Activated naive CD4-positive, alpha-beta T cell treated with anti-CD3 and anti-CD28 coated beads, Interleukin-2, amount 10 ng/mL, durations not matched to agents 7 days and 5 days (primary cell): ENCODE measurements at regions not wholly inside any gene's neighbourhood (a gene's known extent, or its start where the extent isn't known, plus 50 kb on each side); places are given as distances from the start of the nearest gene placed in this dataset.

ENCODE experiments used
- CTCF ChIA-PET: fragments of 350-600 bp; sonication (Branson Sonifier 250); formaldehyde crosslinking; loops from one replicate; lab custom pipeline; 2021; ENCODE audit warnings: antibody characterized with exemption; lab: Charles Lee
- DNase-seq: peaks from one replicate; pipeline ENCODE4 v3.0.0-alpha.2; 2020
- H3K27ac Mint-ChIP-seq: one replicate; pipeline ENCODE4 v1.8.0; 2021; ENCODE audit warnings: mild to moderate bottlenecking, moderate library complexity, mixed read lengths
- H3K27me3 Mint-ChIP-seq: one replicate; pipeline ENCODE4 v1.8.0; 2021; ENCODE audit warnings: mild to moderate bottlenecking, mixed read lengths
- H3K36me3 Mint-ChIP-seq: one replicate; pipeline ENCODE4 v1.8.0; 2021; ENCODE audit warnings: mixed read lengths
- H3K4me1 Mint-ChIP-seq: one replicate; pipeline ENCODE4 v1.8.0; 2021; ENCODE audit warnings: mixed read lengths
- H3K4me3 Mint-ChIP-seq: one replicate; pipeline ENCODE4 v1.8.0; 2021; ENCODE audit warnings: mild to moderate bottlenecking, moderate library complexity, mixed read lengths
- H3K9me3 Mint-ChIP-seq: one replicate; pipeline ENCODE4 v1.8.0; 2021; ENCODE audit warnings: mixed read lengths

DNA sequence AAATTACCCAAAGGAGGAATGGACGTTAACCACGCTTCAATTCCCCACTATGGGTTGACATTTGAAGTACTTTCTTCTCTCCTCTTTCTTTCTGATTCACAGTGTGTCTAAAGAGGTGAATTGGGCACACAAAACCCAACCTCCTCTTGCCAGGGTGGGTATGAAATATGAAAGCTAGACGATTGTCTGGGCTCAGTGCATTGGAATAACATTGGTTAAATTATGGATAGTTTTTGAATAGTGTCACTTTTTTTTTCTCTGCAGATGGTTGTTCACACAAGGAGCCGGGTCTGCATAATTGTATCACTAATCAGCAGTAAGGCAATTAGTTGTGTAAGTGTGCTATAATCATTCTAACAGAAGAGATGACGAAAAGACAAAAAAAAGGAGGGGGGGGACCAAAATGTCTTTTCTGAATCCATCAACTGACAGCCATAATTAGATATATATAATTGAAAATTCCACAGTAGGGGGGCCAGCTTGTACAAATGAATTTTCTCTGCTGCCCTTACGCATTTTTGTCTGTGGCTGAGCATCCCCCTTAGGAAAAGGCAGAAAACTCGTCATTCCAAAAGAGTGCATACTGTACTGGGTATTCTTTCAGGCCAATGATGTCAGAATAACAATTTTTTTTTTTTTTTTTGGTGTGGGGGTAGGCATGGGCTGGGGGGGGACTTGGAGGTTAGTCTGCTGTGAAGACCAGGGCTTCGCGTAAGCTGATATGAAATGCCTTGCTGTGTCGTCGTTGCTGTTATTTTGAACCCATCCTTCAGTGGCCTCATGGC, 307.5 kb upstream of the SALL1 start:
- no peaks in the 10 kb centered on the region for H3K4me1 Mint-ChIP-seq
- H3K9me3 Mint-ChIP-seq = peaks cover 5% of the 10 kb centered on the region
- no peak for DNase-seq
- H3K27ac Mint-ChIP-seq = no peak overlapping the region
- H3K27me3 Mint-ChIP-seq = no peaks in the 10 kb centered on the region
- CTCF ChIA-PET = no interaction called here
- no peak overlapping the region for H3K4me3 Mint-ChIP-seq
- H3K36me3 Mint-ChIP-seq = no peaks in the 10 kb centered on the region

- Mint-ChIP-seq H3K4me1 (no peaks in the 10 kb centered on the region), H3K9me3 (peaks cover 5% of the 10 kb centered on the region), H3K4me3 (no peak overlapping the region), H3K27me3 (no peaks in the 10 kb centered on the region), H3K27ac (no peak overlapping the region), H3K36me3 (no peaks in the 10 kb centered on the region)
- no peak for DNase-seq
- CTCF ChIA-PET = no interaction called here
These were observed 306.7 kb upstream of the SALL1 start for GRCh38 chr16:51457775-51458174.

DNA sequence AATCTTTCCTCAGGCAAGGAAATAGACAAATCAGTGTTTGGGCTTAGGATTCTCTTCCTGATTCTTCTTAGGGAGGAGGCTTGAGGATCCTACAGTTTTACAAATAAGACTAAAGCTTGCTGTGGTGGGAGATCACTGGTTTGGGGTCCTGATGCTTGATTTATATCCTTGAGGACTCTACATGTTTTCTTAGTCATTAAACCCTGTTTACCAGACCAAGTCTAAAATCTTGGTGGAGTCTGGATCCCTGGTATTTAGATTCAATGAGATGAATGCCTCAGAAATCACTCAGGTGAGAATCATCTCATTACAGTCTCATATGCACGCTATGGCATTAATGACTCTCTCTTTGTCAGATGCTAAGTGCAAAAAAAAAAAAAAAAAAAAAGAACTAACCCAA, 304.3 kb upstream of the SALL1 start:
- no peak for DNase-seq
- Mint-ChIP-seq H3K27me3 (no peaks in the 10 kb centered on the region), H3K27ac (no peak overlapping the region), H3K9me3 (peaks cover 5% of the 10 kb centered on the region), H3K4me3 (no peak overlapping the region), H3K36me3 (no peaks in the 10 kb centered on the region), H3K4me1 (no peaks in the 10 kb centered on the region)
- CTCF ChIA-PET = no interaction called here

- DNase-seq = no peak
- H3K36me3 Mint-ChIP-seq = no peaks in the 10 kb centered on the region
- no peak overlapping the region for H3K27ac Mint-ChIP-seq
- H3K9me3 Mint-ChIP-seq = peaks cover 2% of the 10 kb centered on the region
- no peak overlapping the region for H3K4me3 Mint-ChIP-seq
- no peaks in the 10 kb centered on the region for H3K4me1 Mint-ChIP-seq
- CTCF ChIA-PET = no interaction called here
- no peaks in the 10 kb centered on the region for H3K27me3 Mint-ChIP-seq
These were observed 302.2 kb upstream of the SALL1 start for GRCh38 chr16:51453251-51453650.

DNA sequence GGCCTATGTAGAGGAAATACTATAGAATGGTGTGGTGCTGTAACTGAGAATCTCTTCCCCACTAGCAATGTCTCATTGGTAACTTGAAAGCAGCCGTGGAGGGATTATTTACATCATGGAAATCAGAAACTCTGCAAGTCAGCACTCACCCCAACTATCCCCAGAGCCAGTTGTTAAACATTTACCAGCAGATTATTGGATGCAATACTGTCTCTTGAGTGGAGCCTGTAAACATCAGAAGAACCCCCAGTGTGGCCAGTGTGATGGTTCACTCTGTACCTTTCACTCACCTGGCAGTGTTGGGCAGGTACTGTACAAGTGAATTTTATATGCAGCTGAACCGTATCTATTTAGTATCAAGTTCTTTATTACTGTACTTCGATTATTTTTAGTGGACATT, 299.8 kb upstream of the SALL1 start:
- H3K36me3 Mint-ChIP-seq = no peaks in the 10 kb centered on the region
- H3K4me1 Mint-ChIP-seq = no peaks in the 10 kb centered on the region
- CTCF ChIA-PET = no interaction called here
- H3K27me3 Mint-ChIP-seq = no peaks in the 10 kb centered on the region
- DNase-seq = no peak
- H3K4me3 Mint-ChIP-seq = no peak overlapping the region
- H3K9me3 Mint-ChIP-seq = no peaks in the 10 kb centered on the region
- no peak overlapping the region for H3K27ac Mint-ChIP-seq

GRCh38 chr16:51450376-51450775, 299.3 kb upstream of the SALL1 start:
- no peak for DNase-seq
- Mint-ChIP-seq H3K27me3 (no peaks in the 10 kb centered on the region), H3K27ac (no peak overlapping the region), H3K4me1 (no peaks in the 10 kb centered on the region), H3K9me3 (no peaks in the 10 kb centered on the region), H3K4me3 (no peak overlapping the region), H3K36me3 (no peaks in the 10 kb centered on the region)
- CTCF ChIA-PET = no interaction called here

- CTCF ChIA-PET = no interaction called here
- Mint-ChIP-seq H3K9me3 (no peaks in the 10 kb centered on the region), H3K27me3 (no peaks in the 10 kb centered on the region), H3K4me1 (no peaks in the 10 kb centered on the region), H3K36me3 (no peaks in the 10 kb centered on the region), H3K4me3 (no peak overlapping the region), H3K27ac (no peak overlapping the region)
- DNase-seq = no peak
These were observed 298.4 kb upstream of the SALL1 start for GRCh38 chr16:51449441-51449840.

- no peaks in the 10 kb centered on the region for H3K9me3 Mint-ChIP-seq
- no peak overlapping the region for H3K27ac Mint-ChIP-seq
- H3K27me3 Mint-ChIP-seq = no peaks in the 10 kb centered on the region
- no peak for DNase-seq
- H3K4me3 Mint-ChIP-seq = no peak overlapping the region
- H3K36me3 Mint-ChIP-seq = no peaks in the 10 kb centered on the region
- CTCF ChIA-PET = interaction anchor here (0.8 kb wide), 1 partner anchor 10 kb away, joined by 3 read pairs; no protein-coding TSS in a partner anchor
- no peaks in the 10 kb centered on the region for H3K4me1 Mint-ChIP-seq
These were observed 294.2 kb upstream of the SALL1 start for GRCh38 chr16:51445250-51445649.

DNA sequence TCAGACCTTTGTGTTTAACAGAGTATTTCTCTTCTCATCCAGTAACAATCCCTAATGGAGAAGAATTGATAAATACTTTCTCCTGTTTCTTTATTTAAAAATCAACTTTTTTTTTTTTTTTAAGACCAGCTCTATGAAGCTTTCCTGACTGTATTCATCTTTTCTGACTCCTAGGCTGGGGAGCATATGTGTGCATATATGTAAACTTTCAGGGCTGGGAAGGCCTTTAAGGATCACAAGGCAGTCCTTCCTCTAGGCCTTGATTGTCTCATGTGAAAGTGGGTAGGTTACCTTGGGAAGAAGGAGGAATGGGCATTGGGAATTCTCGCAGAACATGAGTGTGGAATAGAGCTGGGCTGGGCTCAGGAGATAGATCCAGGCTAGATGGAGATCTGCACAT, 292.9 kb upstream of the SALL1 start:
- CTCF ChIA-PET = no interaction called here
- Mint-ChIP-seq H3K9me3 (no peaks in the 10 kb centered on the region), H3K27ac (no peak overlapping the region), H3K36me3 (no peaks in the 10 kb centered on the region), H3K4me1 (no peaks in the 10 kb centered on the region), H3K4me3 (no peak overlapping the region), H3K27me3 (peaks cover 2% of the 10 kb centered on the region)
- no peak for DNase-seq

GRCh38 chr16:51442141-51442870, 291.2 kb upstream of the SALL1 start:
- Mint-ChIP-seq H3K27ac (no peak overlapping the region), H3K9me3 (no peaks in the 10 kb centered on the region), H3K36me3 (no peaks in the 10 kb centered on the region), H3K27me3 (peaks cover 4% of the 10 kb centered on the region), H3K4me1 (no peaks in the 10 kb centered on the region), H3K4me3 (no peak overlapping the region)
- CTCF ChIA-PET = no interaction called here
- no peak for DNase-seq

- H3K27ac Mint-ChIP-seq = no peak overlapping the region
- H3K4me3 Mint-ChIP-seq = no peak overlapping the region
- peaks cover 4% of the 10 kb centered on the region for H3K27me3 Mint-ChIP-seq
- no peaks in the 10 kb centered on the region for H3K4me1 Mint-ChIP-seq
- H3K9me3 Mint-ChIP-seq = no peaks in the 10 kb centered on the region
- CTCF ChIA-PET = no interaction called here
- no peak for DNase-seq
- H3K36me3 Mint-ChIP-seq = no peaks in the 10 kb centered on the region
These were observed 289.2 kb upstream of the SALL1 start for GRCh38 chr16:51440131-51440889.

- H3K4me3 Mint-ChIP-seq = no peak overlapping the region
- CTCF ChIA-PET = no interaction called here
- no peak for DNase-seq
- no peak overlapping the region for H3K27ac Mint-ChIP-seq
- no peaks in the 10 kb centered on the region for H3K4me1 Mint-ChIP-seq
- no peaks in the 10 kb centered on the region for H3K9me3 Mint-ChIP-seq
- peaks cover 4% of the 10 kb centered on the region for H3K27me3 Mint-ChIP-seq
- no peaks in the 10 kb centered on the region for H3K36me3 Mint-ChIP-seq
These were observed 288.2 kb upstream of the SALL1 start for GRCh38 chr16:51439271-51439670.

- Mint-ChIP-seq H3K4me3 (no peak overlapping the region), H3K27ac (no peak overlapping the region), H3K36me3 (no peaks in the 10 kb centered on the region), H3K27me3 (peaks cover 4% of the 10 kb centered on the region), H3K9me3 (peaks cover 4% of the 10 kb centered on the region), H3K4me1 (no peaks in the 10 kb centered on the region)
- CTCF ChIA-PET = no interaction called here
- DNase-seq = no peak
These were observed 285.7 kb upstream of the SALL1 start for GRCh38 chr16:51436742-51437141.

DNA sequence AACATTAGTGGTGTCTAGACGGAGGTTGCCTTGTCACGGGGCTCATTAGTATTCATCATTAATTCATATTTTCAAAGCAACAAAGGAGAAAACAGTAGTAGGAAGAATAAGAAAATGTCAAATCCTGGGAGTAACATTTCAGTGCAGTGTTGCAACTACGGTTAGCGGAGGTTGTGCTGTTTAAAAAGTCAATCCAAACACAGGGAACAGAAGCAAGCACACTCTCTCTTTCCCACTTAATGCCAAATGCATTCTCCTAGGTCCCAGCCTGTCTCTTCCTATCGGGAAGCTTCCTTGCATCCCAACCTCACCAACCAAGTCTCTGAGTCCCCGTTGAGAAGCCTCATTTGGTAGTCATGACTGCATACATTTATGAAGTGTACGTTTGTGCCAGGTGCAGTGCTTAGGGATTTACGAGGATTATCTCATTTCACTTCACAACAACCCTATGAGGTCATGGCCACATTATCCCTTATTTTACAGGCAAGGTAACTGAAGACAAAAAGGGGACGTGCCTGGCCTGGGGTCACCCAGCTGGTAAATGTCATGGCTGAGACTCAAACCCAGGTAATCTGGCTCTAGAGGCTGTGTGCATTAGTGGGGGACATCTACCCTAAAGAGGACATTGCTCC, 283.6 kb upstream of the SALL1 start:
- CTCF ChIA-PET = no interaction called here
- Mint-ChIP-seq H3K27ac (no peak overlapping the region), H3K27me3 (peaks cover 4% of the 10 kb centered on the region), H3K4me1 (no peaks in the 10 kb centered on the region), H3K36me3 (no peaks in the 10 kb centered on the region), H3K9me3 (peaks cover 6% of the 10 kb centered on the region), H3K4me3 (no peak overlapping the region)
- DNase-seq = no peak
